Calu3 (cell line): ENCODE measurements at regions not wholly inside any gene's neighbourhood (a gene's known extent, or its start where the extent isn't known, plus 50 kb on each side); places are given as distances from the start of the nearest gene placed in this dataset.

Experiments
- BruUV-seq: library from RNA; stranded (reverse); fragments of 400-500 nt; replicated peaks from 2 replicates; lab custom pipeline; 2021; lab: Mats Ljungman, UMichigan
- CTCF ChIA-PET: fragments of 300-600 bp; sonication (Branson Sonifier 250); formaldehyde crosslinking; loops from one replicate; lab custom pipeline; 2022; ENCODE audit warnings: antibody characterized with exemption; lab: Charles Lee
- DNase-seq: peaks from one replicate; pipeline ENCODE4 v3.0.0; 2022
- H3K27ac Mint-ChIP-seq: one replicate; pipeline ENCODE4 v1.8.0; 2022; ENCODE audit warnings: mixed read lengths; ENCODE audit not compliant: unreplicated experiment
- H3K27me3 Mint-ChIP-seq: one replicate; pipeline ENCODE4 v1.8.0; 2022; ENCODE audit warnings: mixed read lengths; ENCODE audit not compliant: unreplicated experiment
- H3K36me3 Mint-ChIP-seq: one replicate; pipeline ENCODE4 v1.8.0; 2022; ENCODE audit warnings: mild to moderate bottlenecking, moderate library complexity, mixed read lengths; ENCODE audit not compliant: insufficient read depth, unreplicated experiment
- H3K4me1 Mint-ChIP-seq: one replicate; pipeline ENCODE4 v1.8.0; 2022; ENCODE audit warnings: mild to moderate bottlenecking, low read depth, mixed read lengths; ENCODE audit not compliant: unreplicated experiment
- H3K4me3 Mint-ChIP-seq: one replicate; pipeline ENCODE4 v1.8.0; 2022; ENCODE audit warnings: mild to moderate bottlenecking, low read depth, moderate library complexity, mixed read lengths; ENCODE audit not compliant: unreplicated experiment
- H3K9me3 Mint-ChIP-seq: one replicate; pipeline ENCODE4 v1.8.0; 2022; ENCODE audit warnings: low read depth, mixed read lengths; ENCODE audit not compliant: unreplicated experiment
- CTCF ChIP-seq: fragments of 200-600 bp; IDR thresholded peaks from one replicate; pipeline ENCODE4 v1.8.0; 2022; ENCODE audit warnings: antibody characterized with exemption; ENCODE audit not compliant: unreplicated experiment
- intact Hi-C: fragments of 100-400 bp; cut with micrococcal nuclease; formaldehyde crosslinking; loops from one replicate; pipeline ENCODE4 v1.10.0; 2022; ENCODE audit not compliant: unreplicated experiment

- CTCF ChIA-PET = interaction anchor here (1.0 kb wide), 1 partner anchor 8 kb away, joined by 3 read pairs; no protein-coding TSS in a partner anchor
- Mint-ChIP-seq H3K27me3 (no peaks in the 10 kb centered on the region), H3K4me1 (peaks cover 10% of the 10 kb centered on the region), H3K4me3 (no peak overlapping the region), H3K9me3 (no peaks in the 10 kb centered on the region), H3K27ac (no peak overlapping the region), H3K36me3 (peaks cover 7% of the 10 kb centered on the region)
- intact Hi-C loops = loop anchor here (5.0 kb wide), 1 partner anchor 226 kb away; no protein-coding TSS in a partner anchor
- no peak for TF ChIP-seq CTCF
- no TSS peak for BruUV-seq
- no peak for DNase-seq
These were observed 210.8 kb downstream of the SEMA6A start for GRCh38 chr5:116363780-116364179.

- no peak for DNase-seq
- no peak for TF ChIP-seq CTCF
- H3K27ac Mint-ChIP-seq = peak overlapping the region; percentile 30
- CTCF ChIA-PET = interaction anchor here (0.7 kb wide), 1 partner anchor 220 kb away, joined by 3 read pairs; no protein-coding TSS in a partner anchor
- BruUV-seq = no TSS peak
- no peaks in the 10 kb centered on the region for H3K9me3 Mint-ChIP-seq
- H3K4me1 Mint-ChIP-seq = peaks cover 10% of the 10 kb centered on the region
- no peaks in the 10 kb centered on the region for H3K27me3 Mint-ChIP-seq
- H3K36me3 Mint-ChIP-seq = peaks cover 7% of the 10 kb centered on the region
- H3K4me3 Mint-ChIP-seq = peak overlapping the region; percentile 94
- intact Hi-C loops = loop anchor here (1.0 to 5.0 kb wide), 2 partner anchors 210 to 225 kb away; no protein-coding TSS in a partner anchor
These were observed 212.5 kb downstream of the SEMA6A start for GRCh38 chr5:116361979-116362577.

GRCh38 chr5:116361171-116361967 lies 213.3 kb downstream of the SEMA6A start:
- peaks cover 10% of the 10 kb centered on the region for H3K4me1 Mint-ChIP-seq
- intact Hi-C loops = loop anchor here (1.0 to 5.0 kb wide), 2 partner anchors 211 to 224 kb away; no protein-coding TSS in a partner anchor
- peak overlapping the region; percentile 94 for H3K4me3 Mint-ChIP-seq
- peak overlapping the region; percentile 30 for H3K27ac Mint-ChIP-seq
- CTCF ChIA-PET = interaction anchor here (0.7 kb wide), 1 partner anchor 219 kb away, joined by 3 read pairs; no protein-coding TSS in a partner anchor
- BruUV-seq = no TSS peak
- peaks cover 7% of the 10 kb centered on the region for H3K36me3 Mint-ChIP-seq
- no peaks in the 10 kb centered on the region for H3K27me3 Mint-ChIP-seq
- peak; percentile 78 for DNase-seq
- no peak for TF ChIP-seq CTCF
- H3K9me3 Mint-ChIP-seq = no peaks in the 10 kb centered on the region

GRCh38 chr5:116360008-116360853 lies 214.4 kb downstream of the SEMA6A start:
- no peak for DNase-seq
- no TSS peak for BruUV-seq
- H3K27me3 Mint-ChIP-seq = no peaks in the 10 kb centered on the region
- no peaks in the 10 kb centered on the region for H3K9me3 Mint-ChIP-seq
- no peak for TF ChIP-seq CTCF
- H3K4me1 Mint-ChIP-seq = peaks cover 10% of the 10 kb centered on the region
- H3K36me3 Mint-ChIP-seq = peaks cover 7% of the 10 kb centered on the region
- no peak overlapping the region for H3K4me3 Mint-ChIP-seq
- intact Hi-C loops = loop anchor here (5.0 kb wide), 1 partner anchor 223 kb away; no protein-coding TSS in a partner anchor
- CTCF ChIA-PET = no interaction called here
- H3K27ac Mint-ChIP-seq = no peak overlapping the region
